Endothelial cell of umbilical vein (primary cell): ENCODE measurements at regions not wholly inside any gene's neighbourhood (a gene's known extent, or its start where the extent isn't known, plus 50 kb on each side); places are given as distances from the start of the nearest gene placed in this dataset.
A peak's percentile ranks its signal among the peaks of the same experiment; 100 is the strongest.
"Not testable (repeated sequence)": the region's sequence is repeated elsewhere in the genome, so short reads cannot be mapped to it uniquely, and the experiment has no call there.

Experiments used
- BruUV-seq: library from RNA; stranded (reverse); fragments of 400-500 nt; replicated peaks from 2 replicates; lab custom pipeline; 2021; lab: Mats Ljungman, UMichigan
- CTCF ChIA-PET: fragments of 300-600, 350-600 bp; sonication (Branson Sonifier 250); formaldehyde crosslinking; loops from one replicate; lab custom pipeline; 2021; ENCODE audit warnings: antibody characterized with exemption, inconsistent platforms; lab: Charles Lee
- POLR2A ChIA-PET: fragments of 300-600, 350-600 bp; sonication (Branson Sonifier 250); formaldehyde crosslinking; loops from one replicate; lab custom pipeline; 2021; ENCODE audit warnings: antibody characterized with exemption, inconsistent platforms; lab: Charles Lee
- DNase-seq: peaks from one replicate; pipeline ENCODE4 v3.0.0-alpha.2; 2011; ENCODE audit warnings: low read depth, low spot score
- FAIRE-seq: peaks from 2 replicates; lab custom pipeline; 2011; peaks lifted over from hg19 to GRCh38; lab: Jason Lieb, UNC
- H2AFZ ChIP-seq: 2 replicates; pipeline ENCODE4 v1.6.0; 2012; ENCODE audit warnings: low read depth, low read length, control low read depth, inconsistent platforms
- H3K27ac ChIP-seq: 2 replicates; pipeline ENCODE4 v1.5.1; 2011; ENCODE audit warnings: low read depth, mild to moderate bottlenecking, control low read depth, low read length, moderate library complexity; ENCODE audit not compliant: insufficient read depth
- H3K27me3 ChIP-seq, 2 experiments: 2 replicates each; pipeline versions ENCODE4 v1.6.0 to v1.6.1; 2011; ENCODE audit warnings: low read length in 2 of 2, mixed read lengths in 1 of 2; ENCODE audit not compliant: control insufficient read depth in 2 of 2, insufficient read depth in 2 of 2
- H3K36me3 ChIP-seq, 2 experiments: 2 replicates in 1 of 2; 3 replicates in 1 of 2; pipeline ENCODE4 v1.5.1; 2011; ENCODE audit warnings: low read length in 2 of 2, mild to moderate bottlenecking in 1 of 2, moderate library complexity in 1 of 2; ENCODE audit not compliant: control insufficient read depth in 2 of 2, insufficient read depth in 2 of 2; ENCODE audit errors: extremely low read depth in 1 of 2
- H3K4me1 ChIP-seq: 3 replicates; pipeline ENCODE4 v1.5.1; 2011; ENCODE audit warnings: mild to moderate bottlenecking, low read length; ENCODE audit not compliant: control insufficient read depth, insufficient read depth; ENCODE audit errors: extremely low read depth
- H3K4me2 ChIP-seq: 2 replicates; pipeline ENCODE4 v1.6.1; 2011; ENCODE audit warnings: low read length, control low read depth, mixed read lengths; ENCODE audit not compliant: insufficient read depth
- H3K4me3 ChIP-seq, 3 experiments: fragments of 200-600 bp in 1 of 3; sonication (generic), shearing (Covaris generic) in 1 of 3; replicated peaks in 1 of 3; 2 replicates each; pipeline ENCODE4 v1.5.1; 2011 to 2016; ENCODE audit warnings: control low read depth in 3 of 3, low read length in 3 of 3, mild to moderate bottlenecking in 2 of 3, inconsistent platforms in 1 of 3, low read depth in 1 of 3, moderate library complexity in 1 of 3; ENCODE audit not compliant: insufficient read depth in 1 of 3
- H3K79me2 ChIP-seq: 2 replicates; pipeline ENCODE4 v1.6.0; 2012; ENCODE audit warnings: low read length, inconsistent platforms; ENCODE audit not compliant: control insufficient read depth, insufficient read depth
- H3K9ac ChIP-seq: replicated peaks from 2 replicates; pipeline ENCODE3; 2011; ENCODE audit warnings: low read length, control low read depth; ENCODE audit not compliant: insufficient read depth; ENCODE audit errors: extremely low read depth
- H3K9me1 ChIP-seq: replicated peaks from 3 replicates; pipeline ENCODE4 v1.6.0; 2011; ENCODE audit warnings: mild to moderate bottlenecking, low read length; ENCODE audit not compliant: control insufficient read depth, insufficient read depth; ENCODE audit errors: extremely low read depth
- H3K9me3 ChIP-seq: replicated peaks from 2 replicates; pipeline ENCODE4 v1.5.1; 2012; ENCODE audit warnings: low read length, inconsistent platforms; ENCODE audit not compliant: control insufficient read depth, insufficient read depth
- H4K20me1 ChIP-seq: replicated peaks from 2 replicates; pipeline ENCODE3; 2011; ENCODE audit warnings: mild to moderate bottlenecking, low read length; ENCODE audit not compliant: control insufficient read depth, insufficient read depth; ENCODE audit errors: extremely low read depth
- CTCF ChIP-seq, 2 donors: IDR thresholded peaks; 1 replicate in 1 of 2; 2 replicates in 1 of 2; pipeline ENCODE4 v1.5.1; 2011; ENCODE audit warnings: low read length in 2 of 2, mild to moderate bottlenecking in 2 of 2, moderate library complexity in 2 of 2, control low read depth in 1 of 2, inconsistent platforms in 1 of 2, low read depth in 1 of 2; ENCODE audit not compliant: insufficient read depth in 1 of 2; ENCODE audit errors: extremely low read depth in 1 of 2
- EZH2 ChIP-seq: IDR thresholded peaks from 2 replicates; pipeline ENCODE4 v1.6.1; 2012; ENCODE audit warnings: borderline replicate concordance, low read depth, mild to moderate bottlenecking, moderate library complexity, low read length, inconsistent platforms; ENCODE audit not compliant: severe bottlenecking
- GATA2 ChIP-seq: IDR thresholded peaks from 2 replicates; pipeline ENCODE4 v1.7.0; 2011; ENCODE audit warnings: low read depth, mild to moderate bottlenecking, moderate library complexity, mixed read lengths, low read length; ENCODE audit not compliant: insufficient read length, insufficient read depth
- MAX ChIP-seq: IDR thresholded peaks from 2 replicates; pipeline ENCODE4 v1.6.1; 2011; ENCODE audit not compliant: insufficient read depth, insufficient read length
- MYC ChIP-seq: IDR thresholded peaks from one replicate; pipeline ENCODE4 v1.6.1; 2011; ENCODE audit warnings: mild to moderate bottlenecking, low read depth, low read length
- POLR2AphosphoS5 ChIP-seq: IDR thresholded peaks from 2 replicates; pipeline ENCODE4 v1.6.1; 2012; ENCODE audit warnings: low read depth, mild to moderate bottlenecking, control low read depth, low read length, moderate library complexity; ENCODE audit not compliant: insufficient read depth
- dilution Hi-C: fragments of 300-500 bp; cut with MboI; formaldehyde crosslinking; loops from one replicate; pipeline ENCODE4 v1.15.0; 2019; ENCODE audit warnings: low sequenced_read_pairs; ENCODE audit not compliant: extremely low pct_ligation_motif_present
- intact Hi-C: fragments of 100-400 bp; cut with micrococcal nuclease; formaldehyde crosslinking; loops from one replicate; pipeline ENCODE4 v1.10.0; 2022

DNA sequence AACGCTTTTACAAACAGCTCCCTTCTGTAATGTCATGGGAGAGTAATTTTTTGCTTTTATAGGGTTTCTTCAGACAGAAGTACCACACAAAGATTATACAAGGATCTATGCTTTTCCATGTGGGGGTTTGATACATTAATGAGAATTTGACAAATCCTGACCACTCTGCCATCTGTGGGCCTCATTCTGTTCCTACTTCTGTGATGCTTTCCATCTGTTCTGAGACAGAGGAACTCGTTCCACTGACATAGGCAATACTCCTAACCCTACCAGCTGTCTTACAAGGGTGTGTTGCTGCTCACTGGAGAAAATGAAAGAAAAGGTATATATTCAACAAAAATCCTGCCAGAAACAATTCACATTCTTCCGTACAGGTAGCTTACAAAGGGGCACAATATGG is 59.4 kb upstream of the NAMPT start:
- Histone ChIP-seq H2AFZ (peak overlapping the region; percentile 5), H4K20me1 (no peaks in the 10 kb centered on the region), H3K9me1 (no peaks in the 10 kb centered on the region), H3K27me3 (no peaks in the 10 kb centered on the region), H3K36me3 (no peaks in the 10 kb centered on the region), H3K4me2 (no peak overlapping the region), H3K4me3 (no peak overlapping the region), H3K9ac (no peak overlapping the region), H3K9me3 (no peaks in the 10 kb centered on the region), H3K27ac (peak overlapping the region; percentile 84), H3K4me1 (peaks cover 25% of the 10 kb centered on the region), H3K79me2 (no peaks in the 10 kb centered on the region)
- dilution Hi-C loops, result no loop called here
- FAIRE-seq (no peak), DNase-seq (no peak)
- CTCF ChIA-PET, result interaction anchor here (1.2 to 1.5 kb wide), 3 partner anchors 11 to 118 kb away, joined by 3 to 4 read pairs (median 3); no protein-coding TSS in a partner anchor
- intact Hi-C loops, result no loop called here
- TSS peak; percentile 72 for BruUV-seq
- POLR2A ChIA-PET, result no interaction called here
- TF ChIP-seq POLR2AphosphoS5 (no peak), EZH2 (no peak), MAX (no peak), GATA2 (no peak), MYC (no peak), CTCF (IDR thresholded peaks at IDR 0.05; ENCODE audit: extremely low read depth in 1 of 2, insufficient read depth in 1 of 2, low read depth in 1 of 2, low read length in 2 of 2) (no peak)

DNA sequence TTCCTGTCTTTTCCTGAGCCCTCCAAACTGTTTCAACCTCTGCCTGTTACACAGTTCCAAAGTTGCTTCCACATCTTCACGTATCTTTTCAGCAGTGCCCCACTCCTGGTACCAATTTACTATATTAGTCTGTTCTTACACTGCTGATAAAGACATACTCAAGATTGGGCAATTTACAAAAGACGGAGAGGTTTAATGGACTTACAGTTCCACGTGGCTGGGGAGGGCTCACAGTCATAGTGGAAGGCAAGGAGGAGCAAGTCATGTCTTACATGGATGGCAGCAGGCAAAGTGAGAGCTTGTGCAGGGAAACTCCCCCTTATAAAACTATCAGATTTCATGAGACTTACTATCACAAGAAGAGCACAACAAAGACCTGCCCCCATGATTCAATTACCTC is 57.3 kb upstream of the NAMPT start:
- POLR2A ChIA-PET, H3K36me3 ChIP-seq, H3K9me3 ChIP-seq, H3K4me3 ChIP-seq, H3K4me2 ChIP-seq, H3K27ac ChIP-seq, BruUV-seq, H3K9ac ChIP-seq, FAIRE-seq, dilution Hi-C loops, H4K20me1 ChIP-seq, H3K27me3 ChIP-seq, H3K9me1 ChIP-seq, CTCF ChIA-PET, H2AFZ ChIP-seq, H3K79me2 ChIP-seq, intact Hi-C loops, DNase-seq: not testable (repeated sequence)
- peaks cover 25% of the 10 kb centered on the region for H3K4me1 ChIP-seq

GRCh38 chr7:106340247-106340596 is 55.4 kb upstream of the NAMPT start:
- H2AFZ ChIP-seq, intact Hi-C loops, FAIRE-seq, H3K4me2 ChIP-seq, H3K9ac ChIP-seq, H3K4me3 ChIP-seq, H3K36me3 ChIP-seq, POLR2A ChIA-PET, BruUV-seq, dilution Hi-C loops, H3K27ac ChIP-seq, H3K9me1 ChIP-seq, DNase-seq, H3K9me3 ChIP-seq, H3K27me3 ChIP-seq, H4K20me1 ChIP-seq, H3K79me2 ChIP-seq: not testable (repeated sequence)
- CTCF ChIA-PET, result interaction anchor here (1.3 kb wide), 1 partner anchor 12 kb away, joined by 3 read pairs; no protein-coding TSS in a partner anchor
- H3K4me1 ChIP-seq, result peaks cover 11% of the 10 kb centered on the region
